Activated CD8-positive, alpha-beta memory T cell treated with anti-CD3 and anti-CD28 coated beads for 24 hours (primary cell): ENCODE measurements at regions not wholly inside any gene's neighbourhood (a gene's known extent, or its start where the extent isn't known, plus 50 kb on each side); places are given as distances from the start of the nearest gene placed in this dataset.

Experiments
- DNase-seq: peaks from one replicate; pipeline ENCODE4 v3.0.0-alpha.2; 2020

GRCh38 chr3:43867436-43868072, 176.8 kb downstream of the ABHD5 start:
- no peak for DNase-seq

DNA sequence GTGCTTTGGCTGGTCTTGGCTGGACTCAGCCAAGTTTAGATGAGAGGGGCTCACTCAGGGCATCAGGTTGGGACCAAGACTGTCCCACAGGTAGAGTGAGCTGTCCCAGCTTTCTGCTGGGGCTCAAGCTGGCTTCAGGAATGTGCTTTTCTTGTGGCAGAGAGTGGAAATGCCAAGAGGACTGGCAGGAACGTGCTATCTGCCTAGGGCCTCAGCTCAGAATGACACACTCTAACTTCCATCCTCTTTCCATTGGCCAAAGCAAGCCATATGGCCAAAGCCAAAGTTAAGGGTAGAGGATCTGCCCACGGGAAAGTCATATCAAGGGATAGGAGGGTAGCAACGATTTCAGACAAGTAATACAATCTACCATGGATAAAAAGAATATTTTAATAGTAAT, 178.8 kb downstream of the ABHD5 start:
- no peak for DNase-seq

DNA sequence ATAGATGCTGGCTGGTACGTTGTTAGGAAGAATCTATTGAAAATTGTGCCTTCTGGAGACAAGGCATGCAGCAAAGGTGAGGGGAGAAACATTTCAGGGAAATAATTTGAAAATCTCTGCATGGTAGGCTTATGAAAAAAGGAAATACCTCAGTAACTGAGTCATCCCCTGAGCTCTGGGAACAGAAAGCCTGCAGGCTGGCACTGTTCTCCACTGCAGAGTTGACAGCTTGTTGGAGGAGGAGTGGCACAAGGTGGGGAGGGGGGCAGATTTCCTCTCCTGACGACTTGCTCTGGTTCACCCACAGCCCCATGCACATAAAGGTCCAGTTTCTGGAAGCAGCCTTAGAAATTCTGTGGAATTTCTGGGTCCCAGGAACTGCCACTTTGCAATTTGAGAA, 179.4 kb downstream of the ABHD5 start:
- no peak for DNase-seq

DNA sequence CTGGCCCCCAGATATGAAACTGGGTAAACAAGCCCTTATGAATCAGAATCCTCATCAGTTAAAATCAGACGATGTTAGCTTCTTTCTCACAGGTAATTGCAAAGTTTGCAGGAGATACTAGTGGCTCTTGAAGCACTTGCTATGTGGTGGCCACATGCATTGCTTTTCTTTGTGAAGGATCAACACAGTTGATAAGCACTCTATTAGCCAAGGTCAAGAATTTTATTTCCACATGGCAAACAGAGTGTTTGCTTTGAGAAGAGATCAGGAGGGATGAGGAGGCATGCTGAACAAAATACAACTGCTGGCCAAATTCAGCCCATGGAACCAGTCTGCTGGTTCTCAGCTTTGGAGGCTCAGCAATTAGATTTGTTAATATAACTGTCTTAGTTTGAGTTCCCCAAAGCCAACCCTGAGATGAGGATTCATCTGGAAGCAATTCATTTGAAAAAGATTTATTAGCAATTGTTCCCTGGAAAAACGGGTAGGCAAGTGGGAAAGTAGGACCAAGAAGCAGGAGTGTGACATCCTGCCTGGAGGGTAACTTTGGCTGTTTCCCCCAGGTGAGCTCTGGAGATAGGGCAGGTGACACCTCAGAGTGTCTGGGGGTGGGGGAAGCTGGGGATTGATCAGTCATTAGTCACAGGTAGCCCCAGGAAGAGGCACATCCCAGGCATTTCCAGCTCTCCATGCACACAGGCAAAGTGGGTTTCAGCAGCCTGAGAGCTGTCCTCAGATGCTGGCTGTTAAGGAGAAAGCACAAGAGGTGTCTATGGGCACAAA, 180.3 kb downstream of the ABHD5 start:
- DNase-seq: no peak

DNA sequence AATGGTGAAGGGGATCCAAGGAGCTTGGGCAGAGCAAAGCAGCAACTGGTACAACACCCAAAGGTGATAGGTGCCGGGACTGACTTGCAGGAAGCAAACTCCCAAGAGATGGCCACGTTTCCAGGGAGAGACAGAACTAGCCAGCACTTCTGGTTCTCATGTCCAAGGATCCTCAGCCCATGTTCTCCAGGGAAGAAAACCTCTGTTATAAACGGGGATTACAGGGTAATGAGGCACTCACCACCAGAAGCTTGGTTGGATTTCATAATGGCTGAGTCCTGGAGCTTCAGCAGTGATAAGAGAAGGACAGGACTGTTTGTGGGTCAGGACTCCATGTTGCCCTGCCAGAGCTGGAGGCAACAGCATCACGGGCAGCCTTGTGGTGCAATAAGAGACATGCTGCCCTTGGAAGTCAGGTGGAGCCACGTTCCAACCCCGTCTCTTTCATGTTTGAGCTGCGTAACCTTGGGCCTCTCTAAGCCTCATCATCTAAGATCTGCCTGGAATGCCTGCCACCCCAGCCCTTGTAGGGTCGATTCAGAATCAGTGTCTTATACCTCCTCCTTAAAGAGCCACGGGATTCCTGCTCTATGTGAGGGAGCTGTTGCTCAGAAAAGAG, 181.0 kb downstream of the ABHD5 start:
- DNase-seq: no peak

- no peak for DNase-seq
These were observed 181.6 kb downstream of the ABHD5 start for GRCh38 chr3:43872301-43872700.

GRCh38 chr3:43872901-43873300, 182.2 kb downstream of the ABHD5 start:
- DNase-seq: no peak

- no peak for DNase-seq
These were observed 183.0 kb downstream of the ABHD5 start for GRCh38 chr3:43873723-43874122.

DNA sequence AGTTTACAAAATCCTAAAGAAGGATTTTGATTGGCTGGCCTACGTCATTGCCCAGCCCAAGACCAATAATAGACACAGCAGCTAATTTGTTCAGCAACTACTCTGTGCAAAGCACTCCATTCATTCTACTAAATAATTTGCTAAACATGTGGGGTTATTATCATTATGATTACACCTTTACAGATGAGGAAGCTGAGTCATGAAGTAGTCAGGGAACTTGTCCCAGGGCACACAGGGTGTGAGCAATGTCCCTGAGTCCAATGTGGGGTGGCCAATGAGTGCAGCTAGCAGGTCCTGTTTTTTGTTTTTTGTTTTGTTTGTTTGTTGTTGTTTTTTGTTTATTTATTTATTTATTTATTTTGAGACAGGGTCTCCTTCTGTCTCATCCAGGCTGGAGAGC, 183.6 kb downstream of the ABHD5 start:
- DNase-seq: no peak

DNA sequence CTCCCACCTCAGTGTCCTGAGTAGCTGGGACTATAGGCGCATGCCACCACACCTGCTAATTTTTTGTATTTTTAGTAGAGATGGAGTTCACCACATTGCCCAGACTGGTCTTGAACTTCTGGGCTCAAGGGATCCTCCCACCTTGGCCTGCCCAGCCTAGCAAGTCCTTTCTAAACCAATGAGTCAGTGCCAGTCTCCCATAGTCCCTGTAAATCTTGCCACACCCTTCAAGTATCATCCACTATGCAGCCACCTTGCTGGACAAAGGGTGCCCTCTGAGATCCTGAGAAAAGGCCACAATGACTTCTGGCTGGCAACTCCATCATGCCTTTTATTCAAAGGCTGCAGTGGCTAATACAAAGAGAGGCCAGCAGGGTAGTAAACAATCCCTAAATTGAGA, 184.0 kb downstream of the ABHD5 start:
- DNase-seq: peak; percentile 24

DNA sequence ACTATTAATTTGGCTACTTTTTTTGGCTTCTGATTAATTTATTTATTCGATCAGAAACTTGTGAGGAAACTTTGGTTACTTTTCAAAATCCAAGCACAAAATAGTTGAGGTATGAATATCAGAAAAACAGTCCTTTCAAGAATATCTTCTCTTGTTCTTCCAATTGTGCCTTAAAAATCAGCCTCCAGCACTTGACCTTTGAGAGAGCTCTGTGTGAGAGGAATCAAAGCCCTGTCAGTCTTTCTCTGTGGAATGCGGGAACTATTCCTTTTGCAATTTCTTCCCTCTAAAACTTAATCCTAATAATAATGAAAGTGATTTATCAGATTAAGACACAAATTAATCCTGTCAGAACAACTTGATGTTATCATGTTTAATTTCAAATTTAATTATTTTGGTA, 185.9 kb downstream of the ABHD5 start:
- no peak for DNase-seq

GRCh38 chr3:43879166-43879565, 188.4 kb downstream of the ABHD5 start:
- peak; percentile 50 for DNase-seq

DNA sequence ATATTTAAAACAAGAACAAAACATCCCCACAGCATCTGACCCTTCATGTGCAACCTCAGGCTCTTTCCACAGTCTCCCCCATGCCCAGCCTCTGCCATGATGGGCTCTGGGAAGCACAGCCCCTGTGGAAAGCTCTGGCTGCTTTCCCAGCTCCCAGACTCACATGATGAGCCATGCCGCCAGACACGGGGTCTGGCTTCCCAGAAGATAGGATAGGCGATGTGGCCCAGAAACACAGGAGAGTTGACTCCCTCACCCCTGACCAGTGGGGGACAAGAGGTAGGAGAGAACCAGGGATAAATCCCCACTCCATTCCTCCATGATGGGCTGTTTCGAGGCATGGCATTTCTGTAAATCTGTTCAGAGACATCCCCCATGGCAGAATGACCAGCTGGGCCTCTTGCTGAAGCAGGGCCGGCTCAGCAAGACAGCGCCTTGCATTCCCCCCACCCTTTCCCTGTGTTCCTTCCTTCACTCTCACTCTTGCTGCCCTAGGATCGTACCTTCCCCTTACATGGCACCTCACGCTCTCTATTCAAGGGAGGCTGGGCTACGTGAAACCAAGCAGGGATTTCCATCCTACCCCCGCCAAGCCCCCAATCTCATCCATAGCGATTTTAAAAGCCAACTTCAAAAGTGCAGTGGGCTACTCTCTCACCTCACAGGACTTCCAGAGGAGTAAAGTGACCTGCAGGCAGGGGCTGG, 192.4 kb downstream of the ABHD5 start:
- DNase-seq: no peak

DNA sequence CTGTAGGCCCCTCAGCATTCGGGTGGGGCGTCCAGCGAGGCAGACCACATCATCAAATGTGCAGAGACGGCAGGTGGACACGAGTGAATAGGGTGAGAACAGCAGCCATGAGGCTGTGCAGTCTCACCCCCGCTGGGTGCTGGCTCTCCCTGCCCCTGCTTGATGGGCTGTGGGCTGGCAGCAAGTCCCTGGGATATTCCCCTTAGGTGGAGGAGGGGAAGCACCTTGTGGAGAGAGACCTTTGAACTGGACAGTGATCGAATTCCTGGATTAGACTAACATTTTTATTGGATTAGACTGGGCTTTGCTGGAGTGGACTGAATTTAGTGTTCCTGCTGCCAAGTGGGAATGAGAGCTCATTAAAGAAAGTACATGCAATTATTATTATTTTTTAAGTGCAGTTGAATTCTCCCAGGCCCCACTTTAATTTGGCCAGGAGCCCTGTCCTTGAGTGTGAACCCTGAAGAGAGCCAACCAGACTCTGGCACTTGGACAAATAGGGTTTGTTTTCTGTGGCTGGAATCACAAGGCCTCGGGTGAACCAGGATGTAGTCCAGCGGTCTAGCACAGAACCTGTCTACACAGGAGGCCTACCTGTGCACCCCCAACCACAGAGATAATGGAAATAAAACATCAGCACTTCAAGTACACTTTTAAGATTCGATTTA, 193.1 kb downstream of the ABHD5 start:
- no peak for DNase-seq

GRCh38 chr3:43884581-43884980, 193.8 kb downstream of the ABHD5 start:
- DNase-seq: no peak

GRCh38 chr3:43885908-43886618, 195.3 kb downstream of the ABHD5 start:
- DNase-seq: no peak

- DNase-seq: no peak
These were observed 201.3 kb downstream of the ABHD5 start for GRCh38 chr3:43892061-43892460.

DNA sequence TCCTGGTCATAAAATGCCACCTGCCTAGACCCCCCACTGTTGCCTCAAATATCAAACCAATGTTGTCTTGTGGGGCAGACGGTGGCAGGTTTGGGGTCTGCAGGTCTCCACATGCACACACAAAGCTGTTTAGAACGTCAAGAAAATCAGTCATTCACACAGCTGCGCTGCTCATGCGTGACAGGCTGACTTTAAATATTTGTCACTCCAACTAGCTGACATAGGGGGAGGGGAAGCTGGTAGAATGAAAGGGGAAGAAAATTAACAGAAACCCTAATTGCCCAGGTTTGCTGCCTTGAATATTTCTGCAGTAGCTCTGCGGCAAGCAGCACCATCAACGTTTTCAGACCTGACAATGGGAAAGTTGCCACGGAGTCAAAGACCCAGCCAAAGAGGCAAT, 201.8 kb downstream of the ABHD5 start:
- DNase-seq: no peak

GRCh38 chr3:43893727-43894126, 203.0 kb downstream of the ABHD5 start:
- DNase-seq: no peak

DNA sequence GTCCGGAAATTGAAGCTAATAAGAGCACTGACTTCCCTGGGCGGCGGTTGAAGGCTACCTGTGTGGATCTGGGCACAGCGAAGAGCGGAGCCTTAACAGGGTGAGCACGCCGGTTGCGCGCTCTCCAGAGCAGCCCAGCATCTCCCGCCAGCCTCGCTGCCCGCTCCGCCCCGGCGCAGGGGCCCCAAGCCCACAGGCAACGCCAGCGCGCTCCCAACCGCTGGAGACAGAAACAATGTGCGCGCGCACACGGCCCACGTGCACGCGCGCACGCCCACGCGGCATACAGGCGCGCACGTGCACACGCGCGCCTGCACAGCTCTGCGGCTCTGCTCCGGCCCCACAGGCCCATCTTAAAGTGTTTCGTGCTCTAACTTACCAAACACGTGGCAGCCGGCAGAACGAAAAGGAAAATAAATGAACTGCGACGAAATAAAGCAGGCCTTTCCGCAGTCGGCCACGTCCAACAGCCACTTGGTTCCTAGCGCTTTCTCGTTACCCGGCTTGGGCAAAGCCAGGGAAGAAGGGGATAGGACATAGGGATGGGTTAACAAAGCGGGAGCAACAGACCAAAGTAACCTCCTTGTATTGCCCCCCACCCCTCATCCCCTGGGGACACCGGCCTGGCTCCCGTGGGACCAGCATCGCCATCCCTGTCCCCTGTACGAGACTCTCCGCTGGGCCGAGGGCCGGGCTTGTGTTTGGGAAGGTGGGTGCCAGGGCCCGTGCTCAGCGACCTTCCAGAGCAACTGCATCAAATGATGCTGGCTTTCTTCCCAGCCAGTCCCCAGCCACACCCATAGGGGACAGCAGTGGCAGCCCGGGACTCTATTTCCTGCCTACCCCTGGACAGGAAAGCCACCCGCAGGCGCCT, 203.7 kb downstream of the ABHD5 start:
- DNase-seq: peak; percentile 71

DNA sequence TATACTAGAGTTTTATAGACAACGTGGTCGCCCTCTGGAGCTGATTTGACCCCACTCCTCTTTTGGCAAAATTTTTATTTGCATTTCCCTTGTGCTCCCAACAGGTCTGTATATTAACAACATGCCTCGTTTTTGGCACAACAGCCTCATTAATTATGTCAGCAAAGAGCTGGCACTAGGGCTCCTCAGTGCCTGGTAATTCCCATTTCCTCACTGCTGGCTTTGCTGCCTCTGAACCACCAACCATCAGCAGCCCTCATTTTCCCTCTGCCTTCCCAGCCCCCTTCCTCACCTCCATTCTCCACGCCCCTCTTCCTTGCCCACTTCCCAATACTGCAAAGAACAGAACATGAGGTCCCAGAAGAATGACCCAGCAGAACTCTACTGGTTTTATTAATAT, 204.8 kb downstream of the ABHD5 start:
- DNase-seq: no peak
